ENCODE measurements at regions not wholly inside any gene's neighbourhood (a gene's known extent, or its start where the extent isn't known, plus 50 kb on each side); places are given as distances from the start of the nearest gene placed in this dataset.
"Not testable (repeated sequence)": the region's sequence is repeated elsewhere in the genome, so short reads cannot be mapped to it uniquely, and the experiment has no call there.

GRCh38 chr9:67726213-67726988, 132.3 kb upstream of the ANKRD20A1 start:
- not testable (repeated sequence) for TF ChIP-seq CTCF, POLR2A (IDR thresholded peaks at IDR 0.05)
